DOHH2 (cell line): ENCODE measurements at regions not wholly inside any gene's neighbourhood (a gene's known extent, or its start where the extent isn't known, plus 50 kb on each side); places are given as distances from the start of the nearest gene placed in this dataset.

Experiments used
- CTCF ChIP-seq: fragments of 200-600 bp; sonication (generic); IDR thresholded peaks from one replicate; pipeline ENCODE4 v1.5.1; 2014; ENCODE audit warnings: antibody characterized with exemption, mild to moderate bottlenecking, low read depth, low read length; ENCODE audit not compliant: poor library complexity, severe bottlenecking
- EZH2phosphoT487 ChIP-seq: fragments of 200-600 bp; sonication (generic); IDR thresholded peaks from 2 replicates; pipeline ENCODE4 v1.6.1; 2017; ENCODE audit warnings: borderline replicate concordance, mild to moderate bottlenecking, antibody characterized with exemption, low read length, moderate library complexity, mixed read lengths

DNA sequence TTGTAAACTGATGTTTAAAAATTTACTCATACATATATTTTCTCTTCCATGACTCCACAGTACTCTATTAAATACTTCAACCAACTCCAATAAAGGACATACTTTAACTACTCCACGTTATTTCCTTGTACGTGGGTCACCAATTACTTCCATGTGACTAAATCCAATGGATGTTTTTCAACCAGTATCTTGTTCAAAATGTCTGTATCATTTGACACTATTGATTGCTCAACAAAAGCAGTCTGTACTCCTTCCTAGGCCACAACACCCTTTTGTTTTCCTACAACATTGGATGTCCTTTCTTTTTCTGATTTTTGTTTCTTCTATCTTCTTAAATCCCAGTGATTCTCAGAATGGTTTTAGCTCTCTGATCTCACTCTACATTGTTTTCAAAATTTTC, 943.7 kb downstream of the EFNA5 start:
- TF ChIP-seq CTCF: no peak
- no peak for TF ChIP-seq EZH2phosphoT487
